ENCODE measurements at regions not wholly inside any gene's neighbourhood (a gene's known extent, or its start where the extent isn't known, plus 50 kb on each side); places are given as distances from the start of the nearest gene placed in this dataset.

DNA sequence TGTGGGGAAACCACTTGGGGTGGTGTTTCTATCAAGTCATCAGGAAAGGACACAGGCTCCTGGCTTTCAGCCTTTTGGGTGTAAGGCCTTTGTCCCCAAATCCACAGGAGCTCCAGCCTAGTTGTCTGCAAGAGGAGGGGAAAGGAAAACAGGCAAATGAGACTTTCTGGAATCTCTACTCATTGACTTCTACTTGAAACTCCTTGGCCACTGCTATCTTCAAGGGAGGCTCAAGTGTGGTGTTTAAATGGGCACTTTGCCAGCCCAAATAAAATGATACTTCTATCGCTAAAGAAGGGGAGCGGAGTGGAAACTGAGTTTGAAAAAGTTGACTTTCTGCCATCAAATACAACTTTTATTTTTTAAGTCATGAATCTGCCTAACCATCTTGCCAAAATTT is 445.9 kb upstream of the RGS6 start:
- no peaks in the 10 kb centered on the region for H3K79me2 ChIP-seq (ENCODE audit: low read length)
- H3K4me3 ChIP-seq (ENCODE audit: low read length): no peak overlapping the region
- H3K4me1 ChIP-seq (ENCODE audit: low read length): no peaks in the 10 kb centered on the region
- H3K27me3 ChIP-seq (ENCODE audit: low read length): no peaks in the 10 kb centered on the region
- H3K9me2 ChIP-seq (replicated peaks; ENCODE audit: insufficient read depth, low read length): no peaks in the 10 kb centered on the region
- H3K36me3 ChIP-seq (ENCODE audit: insufficient read depth, low read length): no peaks in the 10 kb centered on the region
- H3K9me3 ChIP-seq (ENCODE audit: low read length): no peaks in the 10 kb centered on the region
- H4K20me1 ChIP-seq (ENCODE audit: insufficient read depth, low read depth, low read length): peaks cover 40% of the 10 kb centered on the region
- no peak overlapping the region for H3K27ac ChIP-seq (ENCODE audit: low read length)
- no peak overlapping the region for H3K4me2 ChIP-seq (ENCODE audit: low read depth, low read length, poor library complexity, severe bottlenecking)
- H3K9ac ChIP-seq (ENCODE audit: low read length): no peak overlapping the region
- no peak for DNase-seq
- no peak overlapping the region for H2AFZ ChIP-seq (ENCODE audit: low read length)

DNA sequence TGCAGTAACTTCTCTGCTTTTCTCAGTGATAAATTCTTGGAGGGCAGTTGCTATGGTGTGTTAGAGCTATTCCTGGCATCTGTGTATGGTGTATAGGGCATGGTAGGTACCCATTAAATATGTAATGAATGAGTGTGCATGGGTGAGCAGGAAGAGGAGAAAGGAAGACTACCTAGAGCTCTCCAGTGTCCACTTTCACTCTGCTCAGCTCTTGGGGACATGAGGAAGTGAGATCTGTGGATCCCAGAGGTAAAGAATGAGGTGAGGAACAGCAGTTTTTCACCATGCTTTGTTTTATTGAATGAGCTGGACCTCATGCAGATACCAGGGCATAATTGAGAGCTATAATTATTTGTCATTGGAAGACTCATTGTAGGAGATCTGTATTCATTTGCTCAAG is 444.8 kb upstream of the RGS6 start:
- no peaks in the 10 kb centered on the region for H3K9me2 ChIP-seq (replicated peaks; ENCODE audit: insufficient read depth, low read length)
- H3K9me3 ChIP-seq (ENCODE audit: low read length): no peaks in the 10 kb centered on the region
- H3K36me3 ChIP-seq (ENCODE audit: insufficient read depth, low read length): no peaks in the 10 kb centered on the region
- no peak overlapping the region for H3K9ac ChIP-seq (ENCODE audit: low read length)
- H3K4me2 ChIP-seq (ENCODE audit: low read depth, low read length, poor library complexity, severe bottlenecking): no peak overlapping the region
- peaks cover 38% of the 10 kb centered on the region for H4K20me1 ChIP-seq (ENCODE audit: insufficient read depth, low read depth, low read length)
- no peak overlapping the region for H2AFZ ChIP-seq (ENCODE audit: low read length)
- DNase-seq: no peak
- H3K27me3 ChIP-seq (ENCODE audit: low read length): no peaks in the 10 kb centered on the region
- no peaks in the 10 kb centered on the region for H3K4me1 ChIP-seq (ENCODE audit: low read length)
- no peak overlapping the region for H3K27ac ChIP-seq (ENCODE audit: low read length)
- H3K4me3 ChIP-seq (ENCODE audit: low read length): no peak overlapping the region
- H3K79me2 ChIP-seq (ENCODE audit: low read length): no peaks in the 10 kb centered on the region

DNA sequence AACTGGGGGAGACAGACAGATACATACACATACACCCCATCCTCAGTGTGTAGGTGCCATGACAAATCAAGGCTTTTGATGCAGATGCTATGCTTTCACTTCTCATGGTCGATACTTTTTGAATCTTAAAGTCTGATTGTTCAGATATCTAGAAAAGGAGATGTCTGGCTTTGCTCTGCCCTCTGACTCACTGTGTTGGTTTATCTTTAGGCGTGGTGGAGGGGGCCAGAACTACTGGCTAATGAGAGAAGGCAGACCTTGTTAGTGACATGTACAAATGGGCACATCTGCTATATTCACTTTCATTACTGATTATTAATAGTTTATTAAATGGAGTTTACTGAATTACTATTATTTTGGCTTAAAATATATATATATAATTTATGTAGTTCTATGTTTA is 444.3 kb upstream of the RGS6 start:
- no peak overlapping the region for H3K4me2 ChIP-seq (ENCODE audit: low read depth, low read length, poor library complexity, severe bottlenecking)
- no peak overlapping the region for H3K9ac ChIP-seq (ENCODE audit: low read length)
- H3K79me2 ChIP-seq (ENCODE audit: low read length): no peaks in the 10 kb centered on the region
- no peaks in the 10 kb centered on the region for H3K9me3 ChIP-seq (ENCODE audit: low read length)
- no peaks in the 10 kb centered on the region for H3K4me1 ChIP-seq (ENCODE audit: low read length)
- no peaks in the 10 kb centered on the region for H3K27me3 ChIP-seq (ENCODE audit: low read length)
- no peak overlapping the region for H2AFZ ChIP-seq (ENCODE audit: low read length)
- H3K4me3 ChIP-seq (ENCODE audit: low read length): no peak overlapping the region
- H3K9me2 ChIP-seq (replicated peaks; ENCODE audit: insufficient read depth, low read length): no peaks in the 10 kb centered on the region
- H3K27ac ChIP-seq (ENCODE audit: low read length): no peak overlapping the region
- H4K20me1 ChIP-seq (ENCODE audit: insufficient read depth, low read depth, low read length): peaks cover 35% of the 10 kb centered on the region
- no peak for DNase-seq
- no peaks in the 10 kb centered on the region for H3K36me3 ChIP-seq (ENCODE audit: insufficient read depth, low read length)

DNA sequence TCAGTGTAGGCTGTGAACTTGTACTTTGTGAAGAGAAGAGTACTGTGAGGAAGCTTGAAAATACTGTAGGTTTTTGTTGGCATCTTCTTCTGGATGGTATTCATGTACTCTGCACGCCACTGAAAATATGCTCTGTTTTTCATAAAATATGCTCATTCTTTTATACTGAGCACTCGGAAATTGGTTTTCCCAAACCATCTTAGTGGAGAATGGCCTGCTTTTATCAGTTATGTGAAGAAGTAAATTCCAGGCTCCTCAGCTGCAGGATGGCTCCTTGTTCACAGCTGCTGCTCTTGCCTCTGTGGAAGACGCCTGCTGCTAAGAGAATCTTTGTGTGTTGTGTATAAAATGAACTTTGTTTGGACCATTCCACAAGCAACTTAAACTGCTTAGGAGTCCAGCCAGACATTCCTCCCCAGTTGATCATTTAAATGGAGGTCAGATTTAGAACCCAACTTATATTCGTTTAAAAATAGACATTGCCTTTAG is 443.5 kb upstream of the RGS6 start:
- no peaks in the 10 kb centered on the region for H3K36me3 ChIP-seq (ENCODE audit: insufficient read depth, low read length)
- H2AFZ ChIP-seq (ENCODE audit: low read length): no peak overlapping the region
- no peaks in the 10 kb centered on the region for H3K79me2 ChIP-seq (ENCODE audit: low read length)
- no peak overlapping the region for H3K4me2 ChIP-seq (ENCODE audit: low read depth, low read length, poor library complexity, severe bottlenecking)
- no peak for DNase-seq
- H3K9me3 ChIP-seq (ENCODE audit: low read length): no peaks in the 10 kb centered on the region
- no peaks in the 10 kb centered on the region for H3K4me1 ChIP-seq (ENCODE audit: low read length)
- H4K20me1 ChIP-seq (ENCODE audit: insufficient read depth, low read depth, low read length): peaks cover 34% of the 10 kb centered on the region
- no peaks in the 10 kb centered on the region for H3K27me3 ChIP-seq (ENCODE audit: low read length)
- H3K9ac ChIP-seq (ENCODE audit: low read length): no peak overlapping the region
- H3K9me2 ChIP-seq (replicated peaks; ENCODE audit: insufficient read depth, low read length): no peaks in the 10 kb centered on the region
- H3K27ac ChIP-seq (ENCODE audit: low read length): no peak overlapping the region
- H3K4me3 ChIP-seq (ENCODE audit: low read length): no peak overlapping the region

DNA sequence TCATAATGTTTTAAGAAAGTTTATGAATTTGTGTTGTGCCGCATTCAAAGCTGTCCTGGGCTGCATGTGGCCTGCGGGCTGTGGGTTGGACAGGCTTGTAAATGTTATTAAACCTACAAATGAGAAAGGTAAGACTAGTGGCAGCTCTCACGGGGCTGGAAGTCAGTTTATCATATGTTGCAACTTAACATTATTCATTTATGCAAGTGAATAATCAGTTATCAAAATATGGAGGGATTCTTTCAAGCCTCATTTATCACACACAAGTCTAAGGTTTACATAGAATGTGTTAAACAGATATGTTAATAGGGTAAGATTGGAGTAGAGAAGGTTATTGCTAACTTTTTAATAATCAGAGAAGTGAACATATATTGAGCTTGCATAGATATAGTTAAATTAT is 442.5 kb upstream of the RGS6 start:
- Histone ChIP-seq H3K4me3 (ENCODE audit: low read length) (no peak overlapping the region), H3K9me2 (replicated peaks; ENCODE audit: insufficient read depth, low read length) (no peaks in the 10 kb centered on the region), H3K9me3 (ENCODE audit: low read length) (no peaks in the 10 kb centered on the region), H3K79me2 (ENCODE audit: low read length) (no peaks in the 10 kb centered on the region), H4K20me1 (ENCODE audit: insufficient read depth, low read depth, low read length) (peaks cover 34% of the 10 kb centered on the region), H3K36me3 (ENCODE audit: insufficient read depth, low read length) (no peaks in the 10 kb centered on the region), H2AFZ (ENCODE audit: low read length) (no peak overlapping the region), H3K4me1 (ENCODE audit: low read length) (no peaks in the 10 kb centered on the region), H3K27ac (ENCODE audit: low read length) (no peak overlapping the region), H3K4me2 (ENCODE audit: low read depth, low read length, poor library complexity, severe bottlenecking) (no peak overlapping the region), H3K9ac (ENCODE audit: low read length) (no peak overlapping the region), H3K27me3 (ENCODE audit: low read length) (no peaks in the 10 kb centered on the region)
- DNase-seq: no peak

DNA sequence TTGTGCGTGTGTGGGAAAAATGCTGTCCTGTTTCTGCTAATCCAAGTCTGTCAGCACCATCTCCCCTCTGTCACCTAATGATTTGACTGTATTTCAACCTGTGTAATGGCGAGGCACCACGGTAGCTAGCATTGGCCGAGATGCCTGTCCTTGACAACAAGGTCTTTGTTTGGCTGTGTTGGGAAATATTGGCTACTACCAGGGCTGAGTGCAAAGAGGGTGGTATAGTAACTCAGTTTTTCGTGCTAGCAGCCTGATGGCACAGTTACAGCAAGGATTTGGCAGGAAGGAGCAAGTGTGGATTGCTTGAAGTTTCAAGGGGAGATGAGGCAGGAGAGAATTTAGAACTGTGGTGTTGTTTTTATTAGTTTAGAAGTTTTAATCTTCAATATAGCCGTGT is 440.3 kb upstream of the RGS6 start:
- no peaks in the 10 kb centered on the region for H3K79me2 ChIP-seq (ENCODE audit: low read length)
- no peaks in the 10 kb centered on the region for H3K4me1 ChIP-seq (ENCODE audit: low read length)
- H3K27ac ChIP-seq (ENCODE audit: low read length): no peak overlapping the region
- no peaks in the 10 kb centered on the region for H3K9me2 ChIP-seq (replicated peaks; ENCODE audit: insufficient read depth, low read length)
- no peak overlapping the region for H2AFZ ChIP-seq (ENCODE audit: low read length)
- peaks cover 21% of the 10 kb centered on the region for H4K20me1 ChIP-seq (ENCODE audit: insufficient read depth, low read depth, low read length)
- no peak overlapping the region for H3K4me3 ChIP-seq (ENCODE audit: low read length)
- no peak overlapping the region for H3K4me2 ChIP-seq (ENCODE audit: low read depth, low read length, poor library complexity, severe bottlenecking)
- no peak for DNase-seq
- H3K36me3 ChIP-seq (ENCODE audit: insufficient read depth, low read length): no peaks in the 10 kb centered on the region
- no peaks in the 10 kb centered on the region for H3K27me3 ChIP-seq (ENCODE audit: low read length)
- H3K9me3 ChIP-seq (ENCODE audit: low read length): no peaks in the 10 kb centered on the region
- H3K9ac ChIP-seq (ENCODE audit: low read length): no peak overlapping the region

DNA sequence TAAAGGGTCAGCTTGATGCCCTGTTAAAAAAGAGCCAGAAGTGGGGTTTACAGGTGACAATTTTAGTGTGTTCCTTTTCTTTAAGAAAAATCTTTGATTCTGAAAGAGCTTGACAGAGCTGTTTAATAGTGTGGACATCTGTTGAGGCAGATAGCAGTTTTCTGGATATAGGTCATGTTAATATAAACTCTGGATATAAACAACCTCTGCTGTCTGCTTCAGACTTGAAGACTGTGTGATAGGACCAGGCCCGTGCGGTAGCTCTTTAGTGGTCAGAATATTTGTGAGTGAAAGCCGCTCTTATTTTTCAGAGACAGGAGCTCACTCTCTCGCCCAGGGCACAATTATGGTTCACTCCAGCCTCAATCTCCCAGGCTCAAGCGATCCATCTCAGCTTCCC is 439.9 kb upstream of the RGS6 start:
- Histone ChIP-seq H4K20me1 (ENCODE audit: insufficient read depth, low read depth, low read length) (peaks cover 17% of the 10 kb centered on the region), H3K9ac (ENCODE audit: low read length) (no peak overlapping the region), H3K4me3 (ENCODE audit: low read length) (no peak overlapping the region), H3K79me2 (ENCODE audit: low read length) (no peaks in the 10 kb centered on the region), H3K9me2 (replicated peaks; ENCODE audit: insufficient read depth, low read length) (no peaks in the 10 kb centered on the region), H3K4me2 (ENCODE audit: low read depth, low read length, poor library complexity, severe bottlenecking) (no peak overlapping the region), H3K36me3 (ENCODE audit: insufficient read depth, low read length) (no peaks in the 10 kb centered on the region), H3K4me1 (ENCODE audit: low read length) (no peaks in the 10 kb centered on the region), H2AFZ (ENCODE audit: low read length) (no peak overlapping the region), H3K27ac (ENCODE audit: low read length) (no peak overlapping the region), H3K27me3 (ENCODE audit: low read length) (no peaks in the 10 kb centered on the region), H3K9me3 (ENCODE audit: low read length) (no peaks in the 10 kb centered on the region)
- DNase-seq: no peak

DNA sequence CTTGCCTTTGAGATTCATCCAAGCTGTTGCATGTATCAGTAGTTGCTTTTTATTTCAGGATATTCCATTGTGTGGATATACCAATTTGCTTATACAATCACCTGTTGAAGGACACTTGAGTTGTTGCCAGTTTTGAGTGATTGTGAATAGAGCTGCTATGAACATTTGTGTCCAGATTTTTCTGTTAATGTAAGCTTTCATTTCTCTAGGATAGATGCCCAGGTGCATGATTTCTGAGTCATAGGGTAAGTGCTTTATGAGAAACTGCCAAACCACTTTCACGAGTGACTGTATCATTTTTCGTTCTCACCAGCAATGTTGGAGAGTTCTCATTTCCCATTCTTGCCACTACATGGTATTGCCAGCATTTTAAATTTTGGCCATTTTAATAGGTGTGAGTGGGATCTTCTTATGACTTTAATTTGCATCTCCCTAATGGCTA is 434.6 kb upstream of the RGS6 start:
- no peaks in the 10 kb centered on the region for H3K36me3 ChIP-seq (ENCODE audit: insufficient read depth, low read length)
- H3K9ac ChIP-seq (ENCODE audit: low read length): no peak overlapping the region
- no peak for DNase-seq
- H3K27me3 ChIP-seq (ENCODE audit: low read length): no peaks in the 10 kb centered on the region
- H3K4me1 ChIP-seq (ENCODE audit: low read length): peaks cover 13% of the 10 kb centered on the region
- H3K27ac ChIP-seq (ENCODE audit: low read length): no peak overlapping the region
- H3K4me2 ChIP-seq (ENCODE audit: low read depth, low read length, poor library complexity, severe bottlenecking): no peak overlapping the region
- no peak overlapping the region for H2AFZ ChIP-seq (ENCODE audit: low read length)
- no peaks in the 10 kb centered on the region for H3K79me2 ChIP-seq (ENCODE audit: low read length)
- no peaks in the 10 kb centered on the region for H3K9me3 ChIP-seq (ENCODE audit: low read length)
- H3K9me2 ChIP-seq (replicated peaks; ENCODE audit: insufficient read depth, low read length): no peaks in the 10 kb centered on the region
- peaks cover 20% of the 10 kb centered on the region for H4K20me1 ChIP-seq (ENCODE audit: insufficient read depth, low read depth, low read length)
- no peak overlapping the region for H3K4me3 ChIP-seq (ENCODE audit: low read length)

DNA sequence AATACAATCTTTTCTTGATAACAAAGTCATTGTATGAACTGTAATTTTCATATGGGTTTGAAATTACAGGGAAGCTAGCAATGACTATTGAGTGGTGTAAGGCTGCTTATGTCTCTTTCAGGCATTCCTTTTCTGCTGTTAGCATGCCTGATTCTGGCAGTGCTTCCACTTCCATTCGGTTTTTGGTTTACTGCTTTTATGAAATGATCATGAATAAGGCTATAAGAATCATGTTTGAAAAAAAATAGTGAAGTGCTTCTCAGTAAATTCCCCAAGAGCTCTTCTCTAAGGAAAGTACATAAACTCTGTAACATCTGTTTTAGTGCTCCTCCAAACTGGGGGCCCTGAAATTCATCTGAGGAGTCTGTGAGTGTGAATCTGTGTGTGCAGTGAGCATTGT is 434.0 kb upstream of the RGS6 start:
- no peak overlapping the region for H2AFZ ChIP-seq (ENCODE audit: low read length)
- DNase-seq: no peak
- H3K27ac ChIP-seq (ENCODE audit: low read length): no peak overlapping the region
- H3K9me3 ChIP-seq (ENCODE audit: low read length): no peaks in the 10 kb centered on the region
- H4K20me1 ChIP-seq (ENCODE audit: insufficient read depth, low read depth, low read length): peaks cover 20% of the 10 kb centered on the region
- H3K79me2 ChIP-seq (ENCODE audit: low read length): no peaks in the 10 kb centered on the region
- no peak overlapping the region for H3K4me3 ChIP-seq (ENCODE audit: low read length)
- H3K9ac ChIP-seq (ENCODE audit: low read length): no peak overlapping the region
- no peaks in the 10 kb centered on the region for H3K27me3 ChIP-seq (ENCODE audit: low read length)
- no peak overlapping the region for H3K4me2 ChIP-seq (ENCODE audit: low read depth, low read length, poor library complexity, severe bottlenecking)
- peaks cover 13% of the 10 kb centered on the region for H3K4me1 ChIP-seq (ENCODE audit: low read length)
- no peaks in the 10 kb centered on the region for H3K9me2 ChIP-seq (replicated peaks; ENCODE audit: insufficient read depth, low read length)
- no peaks in the 10 kb centered on the region for H3K36me3 ChIP-seq (ENCODE audit: insufficient read depth, low read length)
